CD4-positive, alpha-beta memory T cell (primary cell): ENCODE measurements at regions not wholly inside any gene's neighbourhood (a gene's known extent, or its start where the extent isn't known, plus 50 kb on each side); places are given as distances from the start of the nearest gene placed in this dataset.

Experiments
- CTCF ChIA-PET: fragments of 350-600 bp; sonication (Branson Sonifier 250); formaldehyde crosslinking; loops from one replicate; lab custom pipeline; 2021; ENCODE audit warnings: inconsistent platforms; ENCODE audit not compliant: partially characterized antibody; lab: Charles Lee
- POLR2A ChIA-PET: fragments of 350-600 bp; sonication (Branson Sonifier 250); formaldehyde crosslinking; loops from one replicate; lab custom pipeline; 2021; ENCODE audit not compliant: partially characterized antibody; lab: Charles Lee
- DNase-seq, 5 donors: peaks; one replicate each; pipeline versions ENCODE4 v3.0.0 to v3.0.0-alpha.2; 2020 to 2022; ENCODE audit warnings: mixed read lengths in 1 of 5
- H3K27ac ChIP-seq: one replicate; pipeline ENCODE4 v1.7.0; 2013; ENCODE audit warnings: low read depth, low read length
- H3K27me3 ChIP-seq: 2 replicates; pipeline ENCODE4 v1.7.0; 2013; ENCODE audit warnings: mild to moderate bottlenecking, low read length, moderate library complexity; ENCODE audit not compliant: insufficient read depth
- H3K36me3 ChIP-seq: 2 replicates; pipeline ENCODE4 v1.7.0; 2013; ENCODE audit warnings: mild to moderate bottlenecking, low read length, moderate library complexity; ENCODE audit not compliant: insufficient read depth
- H3K4me1 ChIP-seq: 2 replicates; pipeline ENCODE4 v1.7.0; 2013; ENCODE audit warnings: mild to moderate bottlenecking, low read length, moderate library complexity; ENCODE audit not compliant: insufficient read depth
- H3K4me3 ChIP-seq, 2 donors: one replicate each; pipeline ENCODE4 v1.7.0; 2013; ENCODE audit warnings: low read length in 2 of 2, mild to moderate bottlenecking in 1 of 2
- H3K9me3 ChIP-seq, 2 donors: one replicate each; pipeline ENCODE4 v1.7.0; 2013; ENCODE audit warnings: low read length in 2 of 2, control low read depth in 1 of 2; ENCODE audit not compliant: control insufficient read depth in 1 of 2
- H3K27ac Mint-ChIP-seq, 7 donors: one replicate each; pipeline ENCODE4 v1.8.0; 2020 to 2021; ENCODE audit warnings: mixed read lengths in 7 of 7, mild to moderate bottlenecking in 6 of 7, inconsistent platforms in 3 of 7, moderate library complexity in 3 of 7
- H3K27me3 Mint-ChIP-seq, 2 donors: one replicate each; pipeline ENCODE4 v1.8.0; 2020 to 2021; ENCODE audit warnings: mixed read lengths in 2 of 2
- H3K36me3 Mint-ChIP-seq, 2 donors: one replicate each; pipeline ENCODE4 v1.8.0; 2020 to 2021; ENCODE audit warnings: mixed read lengths in 2 of 2, inconsistent platforms in 1 of 2, mild to moderate bottlenecking in 1 of 2
- H3K4me1 Mint-ChIP-seq, 4 donors: one replicate each; pipeline ENCODE4 v1.8.0; 2020 to 2021; ENCODE audit warnings: mixed read lengths in 4 of 4, mild to moderate bottlenecking in 1 of 4
- H3K4me3 Mint-ChIP-seq, 8 donors: one replicate each; pipeline ENCODE4 v1.8.0; 2020 to 2021; ENCODE audit warnings: mixed read lengths in 8 of 8, mild to moderate bottlenecking in 7 of 8, moderate library complexity in 6 of 8, inconsistent platforms in 3 of 8
- H3K9me3 Mint-ChIP-seq, 8 donors: one replicate each; pipeline ENCODE4 v1.8.0; 2020 to 2021; ENCODE audit warnings: mixed read lengths in 8 of 8, mild to moderate bottlenecking in 5 of 8, inconsistent platforms in 3 of 8, moderate library complexity in 1 of 8
- intact Hi-C: fragments of 100-400 bp; cut with micrococcal nuclease; formaldehyde crosslinking; loops from one replicate; pipeline ENCODE4 v1.15.1; 2023

- Histone ChIP-seq H3K27ac (no peak overlapping the region), H3K4me1 (peaks cover 22% of the 10 kb centered on the region), H3K36me3 (no peaks in the 10 kb centered on the region), H3K27me3 (no peaks in the 10 kb centered on the region), H3K4me3 (no peak overlapping the region), H3K9me3 (no peaks in the 10 kb centered on the region)
- Mint-ChIP-seq H3K4me3 (no peak overlapping the region), H3K36me3 (peaks cover 0 to 2% of the 10 kb centered on the region in 2 donors), H3K4me1 (peaks cover 24 to 42% (median 26%) of the 10 kb centered on the region in 4 donors), H3K27me3 (no peaks in the 10 kb centered on the region), H3K27ac (peak overlapping the region in 1 of 7 donors; percentile 27), H3K9me3 (peaks cover 0 to 10% (median 2%) of the 10 kb centered on the region in 8 donors)
- intact Hi-C loops: no loop called here
- ChIA-PET POLR2A (no interaction called here), CTCF (no interaction called here)
- no peak for DNase-seq
These were observed 52.4 kb upstream of the TSPAN5 start for GRCh38 chr4:98710831-98711230.
